DMS 273 treated with DMSO at 0.1 percent for 48 hours (cell line): ENCODE measurements at regions not wholly inside any gene's neighbourhood (a gene's known extent, or its start where the extent isn't known, plus 50 kb on each side); places are given as distances from the start of the nearest gene placed in this dataset.

Experiments used
- DNase-seq: peaks from one replicate; lab custom pipeline; 2025; lab: John Stamatoyannopoulos, UW

DNA sequence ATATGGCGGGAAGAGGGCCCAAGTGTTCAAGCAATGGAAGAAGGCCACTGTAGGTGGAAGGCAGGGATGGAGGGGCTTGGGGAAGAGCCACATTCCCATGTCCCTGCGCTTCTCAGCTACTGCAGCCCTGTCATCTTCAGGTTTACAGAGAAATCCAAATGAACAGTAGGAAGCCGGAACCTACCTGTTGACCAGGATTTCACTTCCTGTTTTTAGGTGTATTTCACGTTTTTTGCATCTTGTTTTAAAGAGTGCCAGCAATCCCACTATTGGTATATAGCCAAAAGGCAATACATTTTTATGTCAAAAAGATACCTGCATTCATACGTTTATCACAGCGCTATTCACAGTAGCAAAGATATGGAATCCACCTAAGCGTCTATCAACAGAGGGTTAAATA is 159.2 kb downstream of the SLC35B3 start:
- no peak for DNase-seq

GRCh38 chr6:8275667-8276066 is 159.7 kb downstream of the SLC35B3 start:
- no peak for DNase-seq

GRCh38 chr6:8274226-8274625 is 161.1 kb downstream of the SLC35B3 start:
- DNase-seq, result no peak

- DNase-seq, result no peak
These were observed 165.4 kb downstream of the SLC35B3 start for GRCh38 chr6:8269872-8270454.

GRCh38 chr6:8269094-8269493 is 166.3 kb downstream of the SLC35B3 start:
- no peak for DNase-seq

DNA sequence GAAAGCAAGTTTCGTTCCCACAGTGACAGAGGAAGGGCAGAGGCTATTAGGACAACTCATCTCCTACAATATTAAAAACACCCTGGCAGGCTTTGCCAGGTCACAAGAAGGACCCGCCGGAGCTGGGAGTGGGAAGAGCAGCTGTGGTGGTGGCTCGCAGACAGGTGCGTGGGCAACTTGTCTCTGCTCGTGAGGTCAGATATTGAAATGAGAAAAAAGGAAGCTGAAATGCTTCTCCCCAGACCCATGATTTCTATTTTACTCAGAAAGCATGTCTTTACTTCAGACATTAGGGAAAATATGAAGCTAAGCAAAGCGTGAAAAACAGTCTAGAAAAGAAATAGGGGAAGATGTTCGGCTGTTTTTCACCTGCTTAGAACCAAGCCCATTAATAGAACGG is 166.3 kb upstream of the EEF1E1 start:
- no peak for DNase-seq

DNA sequence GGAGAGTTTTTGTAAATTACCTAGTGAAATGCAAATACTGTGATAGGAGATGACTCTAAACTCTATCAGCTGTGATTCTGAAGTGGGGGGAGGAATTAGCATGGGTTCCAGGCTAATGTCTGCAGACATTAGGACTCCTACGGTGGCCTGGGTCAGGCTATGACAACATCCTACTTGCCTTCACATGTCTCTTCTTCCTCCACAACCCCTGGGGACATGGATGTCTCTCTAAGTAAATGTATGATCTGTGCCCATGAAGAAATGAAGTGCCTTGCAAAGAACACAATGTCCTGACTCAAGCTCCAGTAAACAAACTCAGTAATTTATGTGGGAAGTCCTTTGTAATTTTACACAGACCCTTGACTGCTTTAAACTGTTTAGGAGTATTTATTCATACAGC is 165.8 kb upstream of the EEF1E1 start:
- DNase-seq, result no peak

DNA sequence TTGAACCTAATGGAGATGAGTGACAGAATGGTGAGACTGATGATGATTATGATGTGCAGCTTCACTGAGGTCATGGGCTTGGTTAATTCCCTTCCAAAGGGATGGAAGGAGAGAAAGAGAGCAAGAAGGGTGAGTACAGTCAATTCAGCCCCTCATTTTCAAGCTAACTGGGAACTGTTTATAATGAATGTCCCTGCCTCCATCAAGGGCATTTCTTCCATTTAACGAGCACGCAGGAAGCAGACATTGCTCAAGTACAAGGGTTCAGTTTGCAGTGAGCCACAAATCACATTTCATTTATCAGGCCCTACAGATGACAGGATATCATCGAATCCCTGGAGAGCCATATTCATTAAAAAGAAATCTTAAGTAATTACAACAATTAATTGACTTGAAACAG is 158.3 kb upstream of the EEF1E1 start:
- no peak for DNase-seq

- DNase-seq, result no peak
These were observed 144.1 kb upstream of the EEF1E1 start for GRCh38 chr6:8246403-8246802.

- no peak for DNase-seq
These were observed 143.4 kb upstream of the EEF1E1 start for GRCh38 chr6:8245726-8246125.

GRCh38 chr6:8243475-8243874 is 141.1 kb upstream of the EEF1E1 start:
- DNase-seq, result no peak

GRCh38 chr6:8242885-8243284 is 140.5 kb upstream of the EEF1E1 start:
- no peak for DNase-seq

GRCh38 chr6:8240301-8240700 is 138.0 kb upstream of the EEF1E1 start:
- no peak for DNase-seq

- DNase-seq, result no peak
These were observed 136.7 kb upstream of the EEF1E1 start for GRCh38 chr6:8238773-8239683.

- no peak for DNase-seq
These were observed 135.3 kb upstream of the EEF1E1 start for GRCh38 chr6:8237668-8238067.

GRCh38 chr6:8236956-8237355 is 134.6 kb upstream of the EEF1E1 start:
- DNase-seq, result no peak

DNA sequence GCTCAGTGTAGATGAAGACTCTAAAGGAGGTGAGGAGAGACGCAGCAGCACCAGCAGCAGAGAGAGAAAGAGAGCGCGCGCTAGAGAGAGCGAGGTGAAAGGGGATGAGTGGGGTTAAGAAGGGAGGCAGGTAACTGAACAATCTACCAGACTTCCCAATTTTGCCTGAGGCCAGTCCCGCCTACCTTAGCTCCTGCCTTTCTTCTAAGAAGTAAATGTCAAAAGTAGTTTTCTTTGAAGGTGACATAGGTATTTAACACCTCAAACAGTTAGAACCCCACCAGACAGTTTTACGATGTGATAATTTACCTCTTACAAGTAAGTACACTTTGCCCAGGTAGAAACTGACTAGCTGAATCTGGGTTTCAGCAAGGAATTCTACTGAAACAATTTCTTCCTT is 132.0 kb upstream of the EEF1E1 start:
- no peak for DNase-seq

DNA sequence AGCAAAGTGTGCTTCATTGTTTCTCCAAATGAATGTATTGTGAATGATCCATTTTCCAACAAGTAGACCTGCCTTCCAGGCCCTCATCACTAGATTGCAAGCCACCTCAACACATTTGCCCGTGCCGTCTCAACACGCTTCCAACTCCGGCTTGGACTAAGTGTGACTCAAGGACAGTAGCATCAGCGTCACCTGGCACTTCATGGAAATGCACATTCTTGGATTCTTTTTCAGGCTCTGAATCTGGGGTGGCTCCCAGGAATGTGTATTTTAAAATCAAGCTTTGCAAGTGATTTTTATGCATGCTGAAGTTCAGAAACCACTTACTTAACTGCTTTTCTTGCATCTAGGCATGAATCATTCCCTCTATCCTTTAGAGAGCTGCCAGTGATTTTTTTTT is 129.6 kb upstream of the EEF1E1 start:
- no peak for DNase-seq

DNA sequence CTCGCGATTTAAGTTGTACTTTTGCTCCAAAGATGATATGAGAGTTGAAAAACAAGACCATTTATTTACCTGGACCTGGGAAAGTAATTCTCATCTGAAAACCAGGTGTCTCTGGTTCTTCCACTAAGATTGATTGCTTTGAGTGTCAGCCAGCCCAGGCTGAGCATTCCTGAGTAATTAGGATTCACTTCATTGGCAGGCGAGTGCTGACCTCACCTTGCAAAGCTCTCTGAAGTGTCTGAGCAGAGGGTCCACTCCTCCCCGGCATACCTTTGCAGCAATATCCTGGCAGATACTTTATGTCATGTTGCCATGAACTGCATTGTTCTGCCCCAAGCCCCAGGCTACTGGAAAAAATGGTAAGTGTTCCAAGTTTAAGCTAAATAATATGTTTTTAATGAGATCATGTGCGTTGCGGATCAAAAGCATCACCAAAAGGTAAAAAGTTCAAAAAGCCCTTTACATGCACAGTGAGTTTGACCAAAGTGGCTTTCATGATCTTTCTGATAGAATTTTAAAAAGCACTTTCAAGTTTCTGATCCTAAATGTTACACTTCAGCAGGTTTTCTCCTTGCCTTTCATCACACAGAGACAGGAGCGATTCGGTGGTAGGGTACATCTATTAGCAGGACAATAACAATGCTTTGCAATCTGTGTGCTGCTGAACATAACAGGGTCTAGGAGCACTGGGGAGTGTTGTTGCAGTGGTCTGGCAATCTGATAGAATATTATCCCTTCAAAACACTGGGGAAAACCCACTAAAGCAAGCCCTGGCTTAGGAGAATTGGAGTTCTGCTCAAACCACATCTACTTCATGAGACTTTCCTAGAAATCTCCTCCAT is 127.8 kb upstream of the EEF1E1 start:
- DNase-seq, result no peak

DNA sequence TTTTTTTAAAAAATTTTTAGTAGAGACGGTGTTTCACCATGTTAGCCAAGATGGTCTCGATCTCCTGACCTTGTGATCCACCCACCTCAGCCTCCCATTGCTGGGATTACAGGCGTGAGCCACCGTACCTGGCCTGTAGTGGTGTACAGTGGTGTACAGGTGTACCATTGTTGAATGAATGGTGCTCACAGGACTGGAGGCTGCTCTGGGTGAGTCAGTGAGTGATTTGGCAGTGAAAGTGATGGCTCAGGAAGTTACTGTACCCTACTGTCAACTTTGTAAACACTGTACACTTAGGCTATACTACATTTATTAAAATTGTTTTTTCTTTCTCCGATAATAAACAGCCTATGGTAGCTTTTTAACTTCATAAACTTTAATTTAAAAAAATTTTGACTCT is 122.8 kb upstream of the EEF1E1 start:
- no peak for DNase-seq

GRCh38 chr6:8223678-8224077 is 121.3 kb upstream of the EEF1E1 start:
- no peak for DNase-seq

DNA sequence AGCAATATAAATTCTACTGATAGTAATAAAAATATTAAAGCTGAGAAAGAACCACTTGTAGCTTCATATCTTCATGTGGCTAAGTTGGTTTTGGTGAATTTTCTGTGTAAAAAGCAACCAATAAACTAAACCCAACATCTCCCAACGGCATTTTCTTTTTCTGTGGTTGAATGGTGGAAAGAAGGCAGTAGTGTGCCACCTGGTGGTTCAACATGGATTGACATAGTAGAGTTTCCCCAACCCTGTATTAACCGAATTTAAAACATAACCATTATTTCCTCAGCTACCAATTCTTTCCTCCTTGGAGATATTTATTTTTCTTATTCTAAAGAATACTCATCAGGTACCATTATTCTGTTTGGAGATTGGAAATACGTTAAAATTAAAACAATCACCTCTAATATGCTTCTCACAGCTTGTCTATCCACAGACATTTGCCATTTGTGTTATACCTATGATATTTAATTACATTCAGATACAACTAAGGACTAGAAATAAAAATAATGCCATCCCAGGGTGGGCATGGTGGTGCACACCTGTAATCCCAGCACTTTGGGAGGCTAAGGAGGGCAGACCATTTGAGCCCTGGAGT is 117.1 kb upstream of the EEF1E1 start:
- peak; percentile 6 for DNase-seq
